ENCODE measurements at regions not wholly inside any gene's neighbourhood (a gene's known extent, or its start where the extent isn't known, plus 50 kb on each side); places are given as distances from the start of the nearest gene placed in this dataset.

DNA sequence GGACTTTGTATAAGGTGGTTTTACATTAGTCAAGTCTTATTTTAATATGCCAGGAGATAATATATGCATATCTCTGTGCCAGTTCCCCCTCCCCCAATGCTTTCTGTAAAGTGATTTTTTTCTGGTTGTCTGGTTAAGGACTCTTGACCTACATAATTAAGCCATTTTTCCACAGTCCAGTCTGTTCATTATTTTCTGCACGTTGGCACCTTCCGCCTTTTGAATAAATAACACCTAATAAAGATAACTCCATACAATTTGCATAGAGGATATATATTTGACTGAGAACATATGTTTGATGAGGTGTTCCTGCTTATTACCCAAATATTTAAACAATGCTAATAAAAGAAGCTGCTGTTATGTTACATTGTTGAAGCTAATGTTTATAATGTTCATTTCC is 320.9 kb downstream of the DMAC1 start:
- TF ChIP-seq CTCF (IDR thresholded peaks at IDR 0.05; ENCODE audit: insufficient read depth, low read length, poor library complexity, severe bottlenecking) (no peak), EZH2phosphoT487 (conservative IDR thresholded peaks at IDR 0.05; ENCODE audit: low read length) (no peak)

All from SU-DHL-6 (cell line).